PC-3 (cell line): ENCODE measurements at regions not wholly inside any gene's neighbourhood (a gene's known extent, or its start where the extent isn't known, plus 50 kb on each side); places are given as distances from the start of the nearest gene placed in this dataset.

Experiments used
- CTCF ChIP-seq: fragments of 300-600 bp; sonication (generic); conservative IDR thresholded peaks from 2 replicates; pipeline ENCODE4 v1.5.1; 2017; ENCODE audit warnings: antibody characterized with exemption, low read depth, mild to moderate bottlenecking, low read length
- EZH2 ChIP-seq: fragments of 300-600 bp; sonication (generic); IDR thresholded peaks from one replicate; pipeline ENCODE4 v1.6.1; 2017; ENCODE audit warnings: antibody characterized with exemption, mild to moderate bottlenecking, low read length; ENCODE audit not compliant: unreplicated experiment

- TF ChIP-seq CTCF (no peak), EZH2 (no peak)
Observed at GRCh38 chr16:87050142-87050541, 267.1 kb downstream of the C16orf95 start.
